DMS53 treated with DMSO at 0.1 percent for 48 hours (cell line): ENCODE measurements at regions not wholly inside any gene's neighbourhood (a gene's known extent, or its start where the extent isn't known, plus 50 kb on each side); places are given as distances from the start of the nearest gene placed in this dataset.

Experiments used
- DNase-seq: peaks from one replicate; lab custom pipeline; 2025; ENCODE audit not compliant: unreplicated experiment; lab: John Stamatoyannopoulos, UW

GRCh38 chr10:43864656-43865055, 216.0 kb upstream of the ZNF32 start:
- DNase-seq, result no peak

GRCh38 chr10:43863859-43864591, 215.3 kb upstream of the ZNF32 start:
- no peak for DNase-seq

- DNase-seq, result no peak
Observed at GRCh38 chr10:43863270-43863669, 214.6 kb upstream of the ZNF32 start.

GRCh38 chr10:43862756-43863155, 214.1 kb upstream of the ZNF32 start:
- DNase-seq, result no peak

GRCh38 chr10:43861966-43862751, 213.5 kb upstream of the ZNF32 start:
- no peak for DNase-seq

- no peak for DNase-seq
Observed at GRCh38 chr10:43859016-43859525, 210.4 kb upstream of the ZNF32 start.

- no peak for DNase-seq
Observed at GRCh38 chr10:43857931-43858315, 209.2 kb upstream of the ZNF32 start.

GRCh38 chr10:43857206-43857930, 208.7 kb upstream of the ZNF32 start:
- no peak for DNase-seq

- no peak for DNase-seq
Observed at GRCh38 chr10:43856299-43856698, 207.6 kb upstream of the ZNF32 start.

- no peak for DNase-seq
Observed at GRCh38 chr10:43855667-43856210, 207.1 kb upstream of the ZNF32 start.

GRCh38 chr10:43854007-43854406, 205.3 kb upstream of the ZNF32 start:
- DNase-seq, result no peak

GRCh38 chr10:43853369-43853768, 204.7 kb upstream of the ZNF32 start:
- no peak for DNase-seq

- no peak for DNase-seq
Observed at GRCh38 chr10:43852644-43853214, 204.0 kb upstream of the ZNF32 start.

GRCh38 chr10:43852149-43852548, 203.5 kb upstream of the ZNF32 start:
- no peak for DNase-seq

GRCh38 chr10:43851030-43851429, 202.3 kb upstream of the ZNF32 start:
- DNase-seq, result no peak

GRCh38 chr10:43849551-43849950, 200.9 kb upstream of the ZNF32 start:
- no peak for DNase-seq

GRCh38 chr10:43846968-43847367, 198.3 kb upstream of the ZNF32 start:
- DNase-seq, result no peak

GRCh38 chr10:43846187-43846680, 197.6 kb upstream of the ZNF32 start:
- no peak for DNase-seq

GRCh38 chr10:43845121-43845520, 196.4 kb upstream of the ZNF32 start:
- no peak for DNase-seq

GRCh38 chr10:43844221-43844620, 195.5 kb upstream of the ZNF32 start:
- DNase-seq, result no peak
